NCI-H446 treated with DMSO at 0.1 percent for 48 hours (cell line): ENCODE measurements at regions not wholly inside any gene's neighbourhood (a gene's known extent, or its start where the extent isn't known, plus 50 kb on each side); places are given as distances from the start of the nearest gene placed in this dataset.
"Not testable (repeated sequence)": the region's sequence is repeated elsewhere in the genome, so short reads cannot be mapped to it uniquely, and the experiment has no call there.

Experiments used
- DNase-seq: peaks from one replicate; lab custom pipeline; 2025; lab: John Stamatoyannopoulos, UW

DNA sequence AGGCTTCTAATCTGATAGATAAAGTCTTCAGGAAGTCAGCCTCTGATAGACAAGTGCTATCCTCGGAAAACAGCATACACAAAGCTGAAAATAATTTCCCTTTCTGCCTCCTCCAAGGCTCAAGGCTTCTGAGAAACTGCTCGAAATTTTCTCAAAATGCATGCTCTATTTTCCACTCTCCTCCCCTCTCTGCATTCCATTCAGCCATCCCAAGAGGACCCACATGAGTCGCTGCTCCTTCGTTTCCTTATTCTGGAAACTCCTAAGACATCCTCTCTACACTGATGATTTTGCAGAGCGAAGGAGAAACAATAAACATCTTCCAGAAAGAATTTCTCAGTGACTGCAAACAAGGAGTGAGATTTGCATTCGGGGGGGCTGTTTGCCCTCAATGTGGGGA, 92.2 kb upstream of the SFSWAP start:
- DNase-seq = no peak

DNA sequence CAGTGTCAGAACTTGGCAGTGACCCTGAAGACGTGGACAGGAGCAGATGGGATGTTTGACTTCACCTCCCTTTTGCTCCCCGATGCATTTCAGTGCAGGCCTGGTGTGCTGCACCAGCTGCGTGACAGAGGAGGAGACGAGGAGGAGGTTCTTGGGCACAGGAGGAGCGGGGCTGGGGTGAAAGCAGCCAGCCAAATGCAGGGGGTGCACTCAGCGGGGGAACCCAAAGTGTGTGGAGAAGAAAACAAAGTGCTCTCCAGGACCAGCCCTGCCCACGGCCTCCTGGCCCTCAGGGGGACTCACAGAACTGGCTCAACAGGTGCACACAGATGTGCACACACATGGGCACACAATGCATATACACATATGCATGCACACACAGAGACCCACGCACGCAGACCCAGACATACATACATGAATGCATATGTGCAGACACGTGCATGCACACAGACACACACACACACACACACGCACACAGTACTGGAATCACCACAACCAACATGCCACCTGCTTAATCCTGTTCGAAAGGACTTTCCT, 91.7 kb upstream of the SFSWAP start:
- no peak for DNase-seq

DNA sequence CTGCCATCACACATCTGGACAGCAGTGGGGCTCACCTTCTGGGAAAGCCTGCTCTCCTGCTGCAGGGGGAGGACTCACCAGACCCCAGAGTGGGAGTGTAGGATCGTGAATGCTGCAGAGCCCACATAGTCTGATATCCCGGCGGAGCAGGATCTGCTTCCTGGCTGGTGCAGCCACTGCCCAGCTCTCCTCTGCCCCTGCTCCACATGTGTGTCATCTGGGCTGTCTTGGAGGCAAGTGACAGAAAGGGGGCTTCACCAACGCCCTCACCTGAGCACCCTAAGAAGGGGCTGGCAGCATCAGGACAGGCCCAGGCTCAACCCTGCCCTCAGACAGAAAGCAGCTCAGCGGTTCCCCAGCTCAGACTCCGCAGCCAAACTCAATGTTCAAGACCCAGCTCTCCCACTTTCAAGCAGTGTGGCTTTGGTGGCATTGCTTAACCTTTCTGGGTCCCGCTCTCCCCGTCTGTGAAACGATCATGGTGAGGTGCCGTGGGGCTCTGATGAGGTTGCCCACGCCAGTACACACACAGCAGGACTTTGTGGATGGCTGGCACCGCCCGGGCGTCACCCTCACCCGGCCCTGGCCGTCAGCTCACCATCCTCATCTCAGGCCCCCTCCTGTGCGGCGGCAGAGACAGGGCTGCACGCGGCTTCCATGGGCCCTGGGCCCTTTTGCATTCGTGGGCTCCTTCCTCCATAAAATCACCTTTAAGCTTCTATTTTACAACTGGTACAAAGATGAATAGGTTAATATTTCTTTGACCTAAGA, 91.0 kb upstream of the SFSWAP start:
- no peak for DNase-seq

DNA sequence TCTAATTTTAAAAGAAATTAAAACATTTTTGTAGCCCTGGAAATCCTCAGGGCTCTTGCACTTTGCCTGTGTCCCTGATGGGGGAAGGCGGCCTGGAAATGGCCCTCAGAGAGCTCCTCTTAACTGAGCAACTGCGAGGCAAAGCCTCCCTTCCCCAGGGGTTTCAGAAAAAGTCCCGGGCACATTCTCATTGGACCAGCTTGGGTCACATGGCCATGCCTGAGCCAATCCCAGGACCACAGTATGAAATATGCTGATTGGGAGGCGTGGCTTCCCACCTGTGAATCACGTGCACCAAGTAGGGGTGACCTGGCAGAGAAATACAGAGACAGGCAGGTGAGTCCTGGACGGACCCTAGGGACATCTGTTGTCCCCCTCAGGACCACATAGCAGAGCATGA, 90.4 kb upstream of the SFSWAP start:
- DNase-seq = no peak

DNA sequence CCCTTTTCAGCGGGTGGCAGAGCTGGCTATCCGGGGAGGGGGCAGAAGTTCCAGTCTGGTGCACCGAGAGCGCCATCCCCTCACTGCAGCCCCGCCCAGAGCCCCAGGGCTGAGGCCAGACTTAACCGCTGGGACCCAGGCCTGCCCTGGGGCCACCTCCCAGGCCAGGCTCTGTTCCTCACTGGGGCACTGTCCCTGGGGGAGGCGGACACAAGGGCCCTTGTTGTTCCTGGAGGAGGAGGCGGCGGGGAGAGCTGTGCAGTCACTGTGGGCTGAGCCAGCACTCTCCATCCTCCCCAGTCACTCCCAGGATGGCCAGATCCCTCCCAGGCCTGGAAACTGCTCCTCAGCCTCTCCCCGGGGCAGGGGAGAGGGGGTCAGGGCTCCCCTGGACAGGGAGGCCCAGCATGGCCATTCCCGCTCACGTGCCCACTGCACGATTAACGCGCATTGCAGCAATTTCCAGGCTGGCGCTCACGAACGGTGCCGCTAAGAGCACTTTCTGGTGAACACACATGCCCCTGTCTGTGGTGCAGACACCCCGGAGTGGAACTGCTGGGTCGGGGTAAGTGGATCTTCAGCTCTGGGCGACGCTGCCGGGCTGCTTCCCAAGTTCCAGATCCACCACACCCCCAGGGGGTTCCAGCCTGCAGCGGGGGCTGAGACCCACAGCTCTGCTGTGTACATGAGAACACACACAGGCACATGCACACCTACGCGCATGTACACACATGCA, 89.8 kb upstream of the SFSWAP start:
- no peak for DNase-seq

DNA sequence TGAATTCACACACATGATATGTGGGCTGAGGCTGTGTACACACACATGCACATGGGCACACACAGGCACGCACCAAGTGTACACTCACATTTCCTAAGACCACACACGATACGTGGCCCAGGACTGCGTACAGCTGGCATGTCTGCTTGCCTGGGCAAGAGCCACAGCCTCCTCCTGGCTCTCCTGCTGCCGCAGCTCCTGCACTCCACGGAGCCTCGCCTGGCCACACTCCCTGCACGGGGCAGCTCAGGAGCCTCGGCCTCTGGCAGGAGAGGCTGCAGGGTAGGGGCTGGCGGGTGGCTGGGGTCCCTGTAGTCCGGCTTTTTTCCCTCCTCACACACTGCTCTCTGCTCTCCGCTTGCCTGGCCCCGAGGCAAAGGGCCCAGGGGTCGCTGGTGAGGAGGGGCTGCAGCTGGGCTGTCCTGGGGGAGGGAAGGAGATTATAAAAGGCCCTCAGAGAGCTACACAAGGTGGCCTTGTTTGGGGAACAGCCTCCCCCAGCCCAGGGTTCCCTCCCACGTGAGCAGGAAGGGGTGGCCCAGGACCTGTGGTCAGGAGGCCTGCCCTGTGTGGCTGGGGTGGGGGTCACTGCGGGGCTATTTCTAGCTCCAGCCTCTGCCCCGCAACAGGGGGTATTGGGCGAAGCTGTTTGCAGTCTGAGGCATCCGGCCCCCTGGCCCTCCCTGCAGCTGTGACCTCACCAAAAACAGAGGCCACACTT, 89.0 kb upstream of the SFSWAP start:
- no peak for DNase-seq

DNA sequence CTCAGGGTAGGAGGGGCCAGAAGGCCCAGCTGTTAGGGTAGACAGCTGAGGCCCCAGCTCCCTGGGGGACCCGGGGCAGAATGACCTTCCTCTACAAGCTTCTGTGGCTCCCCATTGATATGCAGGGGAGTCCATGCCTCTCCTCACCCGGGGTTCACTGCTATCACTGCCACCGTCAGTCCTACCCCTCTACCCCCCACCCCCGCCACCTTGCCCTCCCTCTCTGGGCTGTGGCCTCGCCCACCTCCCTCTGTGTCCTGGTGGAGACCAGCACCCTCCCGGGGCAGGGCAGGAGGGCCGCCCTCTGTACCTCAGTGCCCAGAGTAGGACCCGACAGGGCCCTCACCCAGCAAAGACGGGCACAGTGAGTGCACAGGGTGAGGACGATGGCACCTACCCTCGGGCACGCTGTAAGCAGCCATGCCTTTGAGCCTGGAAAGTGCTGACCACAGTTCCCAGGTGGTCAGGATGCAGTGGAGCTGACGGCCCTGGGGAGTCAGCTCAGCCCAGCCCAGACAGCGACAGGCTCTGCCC, 88.4 kb upstream of the SFSWAP start:
- DNase-seq = no peak

DNA sequence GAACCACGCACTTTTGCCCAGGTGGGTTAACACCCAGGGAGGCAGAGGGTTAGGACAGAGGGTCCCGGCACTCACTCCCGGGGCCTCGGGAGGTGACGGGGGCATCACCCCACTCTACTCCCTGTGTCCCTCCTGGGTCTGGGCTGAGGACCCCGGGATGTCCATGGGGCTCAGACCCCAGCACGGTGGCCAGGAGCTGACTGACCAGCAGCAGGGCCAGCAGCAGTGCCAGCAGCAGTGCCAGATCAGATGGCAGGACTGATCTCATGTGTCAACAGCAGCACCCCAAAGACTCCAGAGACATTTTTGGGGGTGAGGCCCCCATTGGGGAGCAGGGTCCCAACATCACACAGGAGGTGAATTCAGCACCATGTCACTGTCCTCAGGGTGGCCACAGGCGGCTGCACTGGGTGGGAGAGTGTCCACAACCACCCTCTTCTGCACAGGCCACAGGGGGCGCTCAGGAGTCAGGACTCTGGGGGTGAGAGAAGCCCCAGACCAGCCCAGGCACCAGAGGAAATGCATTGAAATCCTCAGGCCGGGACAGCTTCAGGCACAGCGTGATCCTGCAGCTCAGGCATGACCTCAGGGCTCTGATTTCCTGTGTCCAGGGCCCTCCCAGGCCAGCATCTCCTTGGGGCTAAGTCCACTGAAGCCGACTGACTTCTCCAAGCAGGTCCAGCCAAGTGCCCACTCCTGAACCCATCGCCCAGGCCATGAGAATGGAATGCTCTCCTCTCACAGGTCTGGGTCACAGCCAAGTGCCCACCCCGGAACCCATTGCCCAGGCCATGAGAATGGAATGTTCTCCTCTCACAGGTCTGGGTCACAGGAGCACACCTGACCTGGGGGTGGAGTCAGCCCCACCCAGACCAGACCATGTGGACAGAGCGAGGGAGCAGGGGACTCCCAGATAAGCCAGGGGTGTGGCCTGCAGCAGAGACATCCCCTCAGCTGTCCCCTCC, 87.2 kb upstream of the SFSWAP start:
- not testable (repeated sequence) for DNase-seq

DNA sequence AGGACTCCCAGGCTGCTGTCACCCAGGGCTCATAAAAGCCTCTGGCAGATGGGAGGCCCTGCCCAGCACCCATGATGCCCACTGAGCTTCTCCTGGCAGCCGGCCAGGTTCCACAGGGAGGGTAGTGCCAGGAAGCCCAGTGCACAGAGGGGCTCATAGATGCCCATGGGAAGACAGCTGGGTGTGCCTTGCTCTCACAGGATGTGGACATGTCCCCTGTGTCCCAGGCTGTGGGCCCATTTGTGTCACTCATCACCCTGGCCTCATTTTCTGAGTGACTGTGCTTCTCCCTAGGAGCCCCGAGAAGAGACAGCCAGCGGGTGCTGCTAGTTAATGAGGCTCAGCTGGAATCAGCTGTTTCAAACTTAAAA, 86.5 kb upstream of the SFSWAP start:
- DNase-seq = not testable (repeated sequence)

DNA sequence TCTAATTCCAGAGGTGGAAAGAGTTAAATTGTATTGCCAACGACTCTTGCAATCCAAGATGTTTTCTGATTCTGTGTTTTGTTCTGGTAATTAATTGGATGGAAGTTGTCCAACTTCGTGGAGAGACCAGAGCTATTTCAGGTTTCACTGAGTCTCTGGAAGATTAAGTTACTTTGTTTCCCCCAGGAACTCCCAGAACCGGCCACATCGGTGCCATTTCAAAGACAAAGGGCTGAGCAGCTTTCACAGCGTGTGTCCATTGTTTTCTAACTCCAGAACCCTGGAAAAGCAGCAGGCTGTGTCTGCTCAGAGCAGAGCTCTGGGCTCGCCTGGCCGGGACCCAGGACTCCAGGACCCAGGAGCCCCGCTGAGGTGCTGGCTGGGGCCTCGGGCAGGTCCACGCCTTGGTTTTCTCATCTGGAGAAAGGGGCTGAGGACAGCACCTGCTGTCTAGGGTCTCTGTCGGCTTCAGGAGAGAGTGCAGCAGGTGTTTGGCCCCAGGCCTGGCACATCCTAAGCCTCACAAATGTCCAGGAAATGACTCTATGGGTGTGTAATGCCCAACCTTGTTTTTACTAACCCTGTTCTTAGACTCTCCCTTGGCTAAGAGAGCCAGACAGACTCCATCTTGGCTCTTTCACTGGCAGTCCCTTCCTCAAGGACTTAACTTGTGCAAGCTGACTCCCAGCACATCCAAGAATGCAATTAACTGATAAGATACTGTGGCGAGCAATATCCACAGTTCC, 86.0 kb upstream of the SFSWAP start:
- not testable (repeated sequence) for DNase-seq

DNA sequence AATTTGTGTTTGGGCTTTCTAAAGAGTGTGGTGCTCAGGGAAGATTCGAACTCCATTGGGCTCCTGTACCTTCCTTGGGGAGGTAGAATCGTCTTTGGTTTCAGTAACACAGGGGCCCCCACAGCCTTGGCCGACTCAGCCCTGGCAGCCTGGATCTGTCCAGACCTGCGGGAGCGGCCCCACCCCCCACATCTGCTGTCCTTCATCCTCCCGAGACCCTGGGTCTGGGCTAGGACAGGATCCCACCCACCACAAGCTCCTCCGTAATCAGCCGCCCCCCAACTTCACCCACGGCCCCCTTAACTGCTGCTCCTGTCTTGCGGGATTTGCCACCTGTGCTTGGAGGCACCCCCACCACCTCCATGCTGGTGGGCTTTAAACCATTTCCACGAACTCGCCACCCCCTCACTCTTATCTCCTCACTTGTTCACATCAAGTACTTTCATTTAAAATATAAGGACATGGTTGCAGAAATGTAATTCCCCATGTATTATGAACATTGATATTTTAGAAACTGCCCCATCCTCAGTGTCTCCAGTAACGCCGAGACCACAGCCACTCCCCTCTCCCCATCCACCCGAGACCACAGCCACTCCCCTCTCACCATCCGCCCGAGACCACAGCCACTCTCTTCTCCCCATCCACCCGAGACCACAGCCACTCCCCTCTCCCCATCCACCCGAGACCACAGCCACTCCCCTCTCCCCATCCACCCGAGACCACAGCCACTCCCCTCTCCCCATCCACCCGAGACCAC, 84.7 kb upstream of the SFSWAP start:
- DNase-seq = not testable (repeated sequence)

DNA sequence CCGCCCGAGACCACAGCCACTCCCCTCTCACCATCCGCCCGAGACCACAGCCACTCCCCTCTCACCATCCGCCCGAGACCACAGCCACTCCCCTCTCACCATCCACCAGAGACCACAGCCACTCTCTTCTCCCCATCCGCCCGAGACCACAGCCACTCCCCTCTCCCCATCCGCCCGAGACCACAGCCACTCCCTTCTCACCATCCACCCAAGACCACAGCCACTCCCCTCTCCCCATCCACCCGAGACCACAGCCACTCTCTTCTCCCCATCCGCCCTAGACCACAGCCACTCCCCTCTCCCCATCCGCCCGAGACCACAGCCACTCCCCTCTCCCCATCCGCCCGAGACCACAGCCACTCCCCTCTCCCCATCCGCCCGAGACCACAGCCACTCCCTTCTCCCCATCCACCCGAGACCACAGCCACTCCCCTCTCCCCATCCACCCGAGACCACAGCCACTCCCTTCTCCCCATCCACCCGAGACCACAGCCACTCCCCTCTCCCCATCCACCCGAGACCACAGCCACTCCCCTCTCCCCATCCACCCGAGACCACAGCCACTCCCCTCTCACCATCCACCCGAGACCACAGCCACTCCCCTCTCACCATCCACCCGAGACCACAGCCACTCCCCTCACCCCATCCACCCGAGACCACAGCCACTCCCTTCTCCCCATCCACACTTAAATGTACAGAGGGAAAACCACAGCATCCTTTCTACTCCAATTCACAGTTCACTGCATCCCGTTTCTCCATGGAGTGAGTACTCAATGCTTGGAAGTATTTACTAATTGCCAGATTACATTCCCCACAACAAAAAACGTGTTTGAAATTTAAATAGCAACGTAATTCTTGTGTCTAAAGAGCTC, 83.5 kb upstream of the SFSWAP start:
- DNase-seq = not testable (repeated sequence)

DNA sequence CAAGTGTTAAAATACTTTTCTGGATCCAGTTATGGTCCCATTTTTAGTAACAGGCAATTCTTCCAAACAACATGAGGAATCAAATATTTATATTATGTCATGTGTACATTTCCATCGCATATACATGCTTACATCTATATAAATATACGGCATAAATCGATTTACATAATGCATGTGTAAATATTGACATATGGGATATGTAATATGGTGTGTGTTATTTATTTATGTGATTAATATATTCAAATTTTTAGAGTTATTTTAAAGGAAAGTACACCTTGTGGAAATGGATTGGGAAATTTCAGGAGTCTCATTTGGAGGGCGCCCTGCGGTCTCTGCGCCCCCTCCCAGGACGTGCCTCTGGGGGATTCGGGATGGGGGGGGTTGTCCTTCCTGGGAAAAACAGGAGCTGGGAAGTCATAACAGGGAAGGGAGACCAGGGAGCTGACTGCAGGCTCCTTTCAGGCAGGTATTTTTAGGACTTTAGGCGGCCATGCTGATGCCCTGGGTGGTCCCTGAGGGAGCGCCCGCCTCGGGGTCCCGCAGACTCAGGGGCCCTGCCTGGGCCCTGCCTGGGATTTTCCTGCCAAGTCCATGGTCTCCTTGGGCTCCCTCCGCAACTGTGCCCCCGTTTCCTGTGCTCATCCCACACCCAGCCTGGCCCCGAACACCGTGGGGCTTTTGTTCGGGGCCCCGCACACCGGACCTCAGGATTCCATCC, 82.7 kb upstream of the SFSWAP start:
- no peak for DNase-seq

DNA sequence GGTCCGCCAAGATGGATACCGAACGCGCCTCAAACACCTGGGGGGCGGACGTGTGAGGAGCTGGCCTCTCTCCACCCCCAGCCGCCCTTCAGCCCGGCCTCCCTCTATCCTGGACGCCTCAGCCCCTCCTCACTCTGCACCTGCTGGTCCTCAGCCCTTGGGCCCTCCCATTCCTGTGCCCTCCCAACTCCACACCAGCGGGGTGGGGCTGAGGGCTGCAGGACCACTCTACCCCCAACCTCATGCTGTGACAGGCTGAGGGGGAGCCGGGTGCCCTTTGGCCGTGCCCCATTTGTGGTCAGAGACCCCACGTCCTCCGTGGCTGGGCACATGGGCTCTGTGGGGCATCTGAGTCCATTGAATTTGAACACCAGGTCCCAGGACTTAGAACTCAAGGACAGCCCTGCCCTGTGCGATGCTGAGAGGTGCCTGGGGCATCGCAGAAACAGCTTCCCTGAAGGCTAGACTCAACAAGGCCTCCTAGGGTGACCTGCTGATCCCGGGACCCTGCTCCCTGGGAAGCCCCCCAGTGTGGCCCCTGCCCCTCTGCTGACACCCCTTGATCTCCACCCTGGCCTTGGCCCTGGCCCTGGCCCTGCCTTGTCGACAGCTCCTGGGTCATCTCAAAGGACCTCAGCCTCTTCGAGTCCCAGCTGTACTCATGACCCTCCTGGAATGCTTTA, 82.0 kb upstream of the SFSWAP start:
- DNase-seq = no peak

DNA sequence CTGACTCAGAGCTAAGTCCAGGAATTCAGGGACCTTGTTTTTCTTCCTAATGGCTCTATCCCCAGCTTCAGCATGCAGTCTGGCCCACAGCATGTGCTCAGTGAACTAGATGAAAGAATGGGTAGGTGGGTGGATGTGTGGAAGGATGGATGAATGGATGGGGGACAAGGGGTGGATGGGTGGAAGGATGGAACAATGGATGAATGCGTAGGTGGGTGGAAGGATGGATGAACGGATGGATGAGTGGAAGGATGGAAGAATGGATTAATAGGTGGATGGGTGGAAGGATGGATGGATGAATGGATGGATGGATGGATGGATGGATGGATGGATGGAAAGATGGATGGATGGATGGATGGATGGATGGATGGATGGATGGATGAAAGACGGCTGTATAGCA, 79.7 kb upstream of the SFSWAP start:
- DNase-seq = no peak

DNA sequence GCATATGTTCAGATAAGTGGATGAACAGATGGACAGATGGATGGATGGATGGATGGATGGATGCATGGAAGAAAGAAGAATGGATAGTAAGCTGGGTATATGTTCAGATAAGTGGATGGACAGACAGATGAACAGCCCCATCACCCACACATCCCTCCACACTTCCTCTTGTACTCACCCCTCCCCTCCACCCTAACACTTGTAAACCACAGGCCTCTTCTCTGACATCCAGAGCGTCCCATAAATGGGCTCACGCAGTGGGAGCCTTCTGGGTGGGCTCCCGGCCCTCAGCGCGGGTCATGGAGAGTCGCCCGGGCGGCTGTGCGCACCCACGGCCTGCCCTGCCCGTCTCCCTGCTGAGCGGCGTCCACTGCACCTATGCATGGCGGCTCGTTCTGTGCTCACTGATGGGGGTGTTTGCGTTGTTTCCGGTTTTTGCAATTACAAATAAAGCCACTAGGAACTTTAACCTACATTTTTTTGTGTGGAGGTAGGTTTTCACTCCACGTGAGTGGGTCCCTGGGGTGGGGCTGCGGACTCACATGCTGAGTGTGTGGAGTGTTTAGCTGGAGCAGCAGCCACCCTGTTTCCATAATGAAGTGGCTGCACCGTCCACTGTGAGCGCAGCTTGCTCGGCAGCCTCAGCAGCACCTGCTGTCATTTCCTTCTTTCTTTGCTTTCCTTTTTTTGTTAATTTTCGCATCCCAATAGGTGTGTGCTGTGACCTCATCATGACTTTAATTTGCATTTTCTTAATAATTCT, 78.8 kb upstream of the SFSWAP start:
- DNase-seq = not testable (repeated sequence)

DNA sequence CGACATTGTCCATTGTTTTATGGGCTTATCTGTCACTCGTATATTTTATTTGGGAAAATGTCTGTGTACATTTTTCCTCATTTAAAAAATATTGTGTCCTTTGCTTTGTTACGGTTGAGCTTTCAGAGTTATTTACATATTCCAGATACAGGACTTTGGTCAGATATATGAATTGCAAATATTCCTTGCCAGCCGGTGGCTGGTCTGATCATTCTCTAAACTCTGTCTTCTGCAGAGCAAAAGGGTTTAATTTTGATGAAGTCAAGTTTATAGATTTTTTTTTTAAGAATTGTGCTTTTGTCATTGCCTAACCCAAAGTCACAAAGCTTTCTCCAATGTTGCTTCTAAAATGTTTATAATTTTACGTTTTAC, 78.3 kb upstream of the SFSWAP start:
- not testable (repeated sequence) for DNase-seq
